Nephron (organoid): ENCODE measurements at regions not wholly inside any gene's neighbourhood (a gene's known extent, or its start where the extent isn't known, plus 50 kb on each side); places are given as distances from the start of the nearest gene placed in this dataset.

Experiments
- H3K27ac Mint-ChIP-seq, 3 experiments: 2 replicates each; pipeline ENCODE4 v1.8.0; 2020; ENCODE audit warnings: mixed read lengths in 3 of 3, mild to moderate bottlenecking in 2 of 3, moderate library complexity in 1 of 3
- H3K27me3 Mint-ChIP-seq: 2 replicates; pipeline ENCODE4 v1.8.0; 2021; ENCODE audit warnings: low read depth, mild to moderate bottlenecking, moderate library complexity, mixed read lengths
- H3K36me3 Mint-ChIP-seq: 2 replicates; pipeline ENCODE4 v1.8.0; 2020; ENCODE audit warnings: low read depth, mixed read lengths
- H3K4me1 Mint-ChIP-seq: 2 replicates; pipeline ENCODE4 v1.8.0; 2020; ENCODE audit warnings: mixed read lengths
- H3K4me3 Mint-ChIP-seq, 3 experiments: 2 replicates each; pipeline ENCODE4 v1.8.0; 2020; ENCODE audit warnings: mild to moderate bottlenecking in 3 of 3, mixed read lengths in 3 of 3, moderate library complexity in 2 of 3
- H3K9me3 Mint-ChIP-seq: 2 replicates; pipeline ENCODE4 v1.8.0; 2020; ENCODE audit warnings: mixed read lengths
- TF ChIP-seq, protein P1 (sequence below), 3 experiments: fragments of 200-600 bp; sonication (generic); IDR thresholded peaks; one replicate each; pipeline ENCODE4 v1.5.0; 2021; ENCODE audit warnings: antibody characterized with exemption in 3 of 3; ENCODE audit not compliant: unreplicated experiment in 3 of 3

DNA sequence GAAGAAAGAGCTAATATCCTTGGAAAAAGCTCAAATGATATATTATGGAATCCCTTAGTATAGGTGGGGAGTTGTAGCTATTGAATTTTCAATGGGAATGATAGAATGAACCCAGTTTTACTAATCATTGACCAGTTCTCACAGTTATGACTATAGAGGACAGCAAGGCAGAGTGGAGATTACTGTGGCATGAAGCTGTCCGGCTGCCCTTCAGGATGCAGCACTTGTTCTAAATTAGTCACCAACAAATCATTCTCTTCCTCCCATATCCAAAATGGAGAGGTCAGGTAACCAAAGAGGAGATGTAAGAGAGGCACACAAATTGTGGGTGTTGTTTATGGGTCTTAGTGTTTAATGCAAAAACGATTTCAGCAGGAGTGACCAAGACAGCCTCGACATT is 1490.0 kb upstream of the MIR17HG start:
- Mint-ChIP-seq H3K27me3 (no peaks in the 10 kb centered on the region), H3K4me3 (no peak overlapping the region), H3K27ac (no peak overlapping the region), H3K4me1 (no peaks in the 10 kb centered on the region), H3K36me3 (no peaks in the 10 kb centered on the region), H3K9me3 (no peaks in the 10 kb centered on the region)
- TF ChIP-seq, protein P1, sequence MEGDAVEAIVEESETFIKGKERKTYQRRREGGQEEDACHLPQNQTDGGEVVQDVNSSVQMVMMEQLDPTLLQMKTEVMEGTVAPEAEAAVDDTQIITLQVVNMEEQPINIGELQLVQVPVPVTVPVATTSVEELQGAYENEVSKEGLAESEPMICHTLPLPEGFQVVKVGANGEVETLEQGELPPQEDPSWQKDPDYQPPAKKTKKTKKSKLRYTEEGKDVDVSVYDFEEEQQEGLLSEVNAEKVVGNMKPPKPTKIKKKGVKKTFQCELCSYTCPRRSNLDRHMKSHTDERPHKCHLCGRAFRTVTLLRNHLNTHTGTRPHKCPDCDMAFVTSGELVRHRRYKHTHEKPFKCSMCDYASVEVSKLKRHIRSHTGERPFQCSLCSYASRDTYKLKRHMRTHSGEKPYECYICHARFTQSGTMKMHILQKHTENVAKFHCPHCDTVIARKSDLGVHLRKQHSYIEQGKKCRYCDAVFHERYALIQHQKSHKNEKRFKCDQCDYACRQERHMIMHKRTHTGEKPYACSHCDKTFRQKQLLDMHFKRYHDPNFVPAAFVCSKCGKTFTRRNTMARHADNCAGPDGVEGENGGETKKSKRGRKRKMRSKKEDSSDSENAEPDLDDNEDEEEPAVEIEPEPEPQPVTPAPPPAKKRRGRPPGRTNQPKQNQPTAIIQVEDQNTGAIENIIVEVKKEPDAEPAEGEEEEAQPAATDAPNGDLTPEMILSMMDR (IDR thresholded peaks at IDR 0.05; ENCODE audit: unreplicated experiment in 3 of 3), result no peak

DNA sequence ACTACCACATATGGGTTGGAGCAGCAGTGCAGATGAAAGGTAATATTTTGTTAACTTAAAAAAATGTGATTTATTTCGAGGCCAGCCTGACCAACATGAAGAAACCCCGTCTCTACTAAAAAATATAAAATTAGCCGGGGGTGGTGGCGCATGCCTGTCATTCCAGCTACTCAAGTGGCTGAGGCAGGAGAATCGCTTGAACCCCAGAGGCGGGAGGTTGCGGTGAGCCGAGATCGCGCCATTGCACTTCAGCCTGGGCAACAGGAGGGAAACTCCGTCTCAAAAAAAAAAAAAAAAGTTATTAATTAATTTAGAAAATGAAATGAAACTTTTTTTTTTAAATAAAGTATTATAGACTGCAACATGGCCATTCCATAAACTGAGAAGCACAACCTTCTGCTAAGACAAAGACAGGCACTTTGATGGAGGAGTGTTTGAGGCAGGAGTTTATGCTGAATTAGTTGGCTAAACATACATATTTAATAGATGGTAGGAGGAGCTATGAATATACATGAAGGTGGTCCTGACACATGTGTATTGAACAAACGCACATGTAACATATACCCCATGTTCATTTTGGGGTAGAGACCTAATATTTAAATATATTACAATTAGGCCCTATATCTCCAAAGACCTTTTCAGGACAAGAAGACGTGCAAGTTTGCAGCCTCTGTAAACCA is 1485.3 kb upstream of the MIR17HG start:
- TF ChIP-seq, protein P1 (IDR thresholded peaks at IDR 0.05; ENCODE audit: unreplicated experiment in 3 of 3), result no peak
- no peaks in the 10 kb centered on the region for H3K4me1 Mint-ChIP-seq
- H3K27me3 Mint-ChIP-seq, result no peaks in the 10 kb centered on the region

DNA sequence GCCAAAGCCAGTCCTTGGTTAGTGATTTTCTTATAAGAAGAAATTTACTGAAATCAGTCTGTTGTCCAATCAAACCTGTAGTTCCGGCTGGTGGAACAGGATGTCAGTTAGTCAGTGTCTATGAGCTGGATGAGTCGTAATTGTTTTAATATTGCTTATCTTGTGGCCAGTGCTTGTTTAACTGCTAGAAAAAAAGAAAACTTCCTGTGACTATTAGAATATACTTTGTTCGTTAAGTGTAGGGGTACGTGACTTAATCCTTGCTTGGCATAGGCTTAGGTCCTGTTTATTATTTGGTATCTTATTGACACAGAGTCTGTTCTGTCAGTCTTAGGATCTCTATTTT is 1484.8 kb upstream of the MIR17HG start:
- H3K27ac Mint-ChIP-seq, result no peak overlapping the region
- no peaks in the 10 kb centered on the region for H3K4me1 Mint-ChIP-seq
- no peaks in the 10 kb centered on the region for H3K36me3 Mint-ChIP-seq
- no peaks in the 10 kb centered on the region for H3K9me3 Mint-ChIP-seq
- no peak overlapping the region for H3K4me3 Mint-ChIP-seq
- no peaks in the 10 kb centered on the region for H3K27me3 Mint-ChIP-seq
- TF ChIP-seq, protein P1 (IDR thresholded peaks at IDR 0.05; ENCODE audit: unreplicated experiment in 3 of 3), result no peak

More for the DNA sequence above, 1485.3 kb upstream of the MIR17HG start:
- no peak overlapping the region for H3K27ac Mint-ChIP-seq
- no peak overlapping the region for H3K4me3 Mint-ChIP-seq
- no peaks in the 10 kb centered on the region for H3K9me3 Mint-ChIP-seq
- H3K36me3 Mint-ChIP-seq, result no peaks in the 10 kb centered on the region

DNA sequence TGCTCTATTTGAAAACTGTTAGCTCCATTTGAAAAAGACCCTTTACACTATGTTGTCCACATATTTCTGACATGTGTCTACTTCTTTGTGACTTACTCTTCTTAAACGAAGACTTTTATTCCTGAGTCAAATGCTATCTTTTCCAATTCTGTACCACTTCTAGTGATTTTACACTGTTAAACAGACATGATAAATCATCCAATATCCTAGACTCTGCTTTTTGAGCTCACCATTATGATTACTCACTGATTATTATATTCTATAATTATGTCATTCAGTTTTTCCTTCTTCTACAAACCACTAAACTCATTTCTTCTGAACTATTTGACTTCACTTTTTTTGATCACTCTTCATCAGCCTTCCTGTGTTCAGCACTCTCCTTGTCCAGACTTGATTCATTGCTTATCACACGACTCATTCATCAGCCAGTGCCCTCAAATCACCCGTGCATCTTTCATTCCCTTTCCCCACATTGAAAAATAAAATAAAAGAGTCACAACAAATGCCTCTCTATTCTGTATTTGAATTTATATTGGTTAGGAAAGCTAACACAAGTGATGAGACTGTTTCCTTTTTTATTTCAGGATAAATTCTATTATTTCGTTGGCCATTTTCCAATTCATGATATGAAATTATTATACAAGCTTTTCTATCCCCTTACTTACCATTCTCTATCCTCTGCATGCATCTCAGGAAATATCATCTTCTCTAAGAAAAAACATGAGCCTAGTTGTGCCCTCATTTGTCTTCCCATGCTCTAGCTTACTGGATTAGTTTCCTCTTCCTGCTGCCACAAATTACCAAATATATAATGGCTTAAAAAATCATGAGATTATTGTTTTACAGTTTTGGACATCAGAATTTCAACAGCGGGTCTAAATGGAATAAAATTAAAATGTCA is 1482.1 kb upstream of the MIR17HG start:
- H3K4me1 Mint-ChIP-seq, result no peaks in the 10 kb centered on the region
- H3K9me3 Mint-ChIP-seq, result no peaks in the 10 kb centered on the region
- TF ChIP-seq, protein P1 (IDR thresholded peaks at IDR 0.05; ENCODE audit: unreplicated experiment in 3 of 3), result no peak
- no peak overlapping the region for H3K4me3 Mint-ChIP-seq
- no peaks in the 10 kb centered on the region for H3K27me3 Mint-ChIP-seq
- no peaks in the 10 kb centered on the region for H3K36me3 Mint-ChIP-seq
- H3K27ac Mint-ChIP-seq, result no peak overlapping the region

DNA sequence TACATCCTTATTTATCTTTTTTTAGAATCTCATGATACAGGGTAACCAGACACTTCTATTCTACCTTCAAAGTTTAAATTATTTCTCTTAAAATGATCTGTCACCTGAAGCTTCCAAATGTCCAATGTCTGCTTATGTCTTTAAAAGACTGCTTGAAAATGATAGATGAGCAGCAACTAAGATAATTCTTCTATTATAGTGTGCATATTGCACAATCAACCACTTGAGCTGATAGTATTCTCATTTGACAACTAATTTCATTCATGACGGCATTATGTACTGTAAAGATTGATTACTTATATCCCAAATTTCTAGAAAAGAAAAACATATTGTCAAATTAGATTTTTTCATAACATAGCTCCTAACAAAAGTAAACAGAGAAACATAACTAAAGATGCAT is 1478.2 kb upstream of the MIR17HG start:
- H3K27me3 Mint-ChIP-seq, result no peaks in the 10 kb centered on the region
- no peaks in the 10 kb centered on the region for H3K4me1 Mint-ChIP-seq
- H3K9me3 Mint-ChIP-seq, result no peaks in the 10 kb centered on the region
- H3K36me3 Mint-ChIP-seq, result no peaks in the 10 kb centered on the region
- no peak overlapping the region for H3K27ac Mint-ChIP-seq
- TF ChIP-seq, protein P1 (IDR thresholded peaks at IDR 0.05; ENCODE audit: unreplicated experiment in 3 of 3), result no peak
- no peak overlapping the region for H3K4me3 Mint-ChIP-seq
